ENCODE measurements at regions not wholly inside any gene's neighbourhood (a gene's known extent, or its start where the extent isn't known, plus 50 kb on each side); places are given as distances from the start of the nearest gene placed in this dataset.

DNA sequence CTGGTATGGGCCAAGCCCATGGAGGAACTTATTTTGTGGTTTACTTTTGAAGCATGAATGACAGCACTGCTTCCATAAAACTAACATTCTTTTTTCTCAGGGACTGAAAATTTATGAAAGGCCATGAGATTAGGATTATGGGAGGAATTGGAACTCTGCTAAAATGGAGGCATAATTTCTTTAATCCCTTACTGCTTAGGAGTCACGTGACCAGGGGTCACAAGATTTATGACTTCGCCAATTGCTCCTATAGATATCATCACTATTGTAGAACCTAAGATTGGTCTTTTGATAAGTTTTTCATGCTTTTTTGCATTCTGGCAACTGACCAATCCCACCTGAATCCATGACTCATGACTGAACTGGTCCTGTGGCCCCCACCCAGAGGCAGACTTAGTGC, 495.7 kb upstream of the VRK2 start:
- TF ChIP-seq, protein P1, sequence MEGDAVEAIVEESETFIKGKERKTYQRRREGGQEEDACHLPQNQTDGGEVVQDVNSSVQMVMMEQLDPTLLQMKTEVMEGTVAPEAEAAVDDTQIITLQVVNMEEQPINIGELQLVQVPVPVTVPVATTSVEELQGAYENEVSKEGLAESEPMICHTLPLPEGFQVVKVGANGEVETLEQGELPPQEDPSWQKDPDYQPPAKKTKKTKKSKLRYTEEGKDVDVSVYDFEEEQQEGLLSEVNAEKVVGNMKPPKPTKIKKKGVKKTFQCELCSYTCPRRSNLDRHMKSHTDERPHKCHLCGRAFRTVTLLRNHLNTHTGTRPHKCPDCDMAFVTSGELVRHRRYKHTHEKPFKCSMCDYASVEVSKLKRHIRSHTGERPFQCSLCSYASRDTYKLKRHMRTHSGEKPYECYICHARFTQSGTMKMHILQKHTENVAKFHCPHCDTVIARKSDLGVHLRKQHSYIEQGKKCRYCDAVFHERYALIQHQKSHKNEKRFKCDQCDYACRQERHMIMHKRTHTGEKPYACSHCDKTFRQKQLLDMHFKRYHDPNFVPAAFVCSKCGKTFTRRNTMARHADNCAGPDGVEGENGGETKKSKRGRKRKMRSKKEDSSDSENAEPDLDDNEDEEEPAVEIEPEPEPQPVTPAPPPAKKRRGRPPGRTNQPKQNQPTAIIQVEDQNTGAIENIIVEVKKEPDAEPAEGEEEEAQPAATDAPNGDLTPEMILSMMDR (IDR thresholded peaks at IDR 0.05): no peak
- no peak for TF ChIP-seq POLR2A (IDR thresholded peaks at IDR 0.05)

All from esophagus squamous epithelium (tissue), 4 donors.